ENCODE measurements at regions not wholly inside any gene's neighbourhood (a gene's known extent, or its start where the extent isn't known, plus 50 kb on each side); places are given as distances from the start of the nearest gene placed in this dataset.
"Not testable (repeated sequence)": the region's sequence is repeated elsewhere in the genome, so short reads cannot be mapped to it uniquely, and the experiment has no call there.

- DNase-seq = no peak
Observed at GRCh38 chr12:107373238-107373809, 280.0 kb upstream of the CRY1 start.

- no peak for DNase-seq
Observed at GRCh38 chr12:107374161-107374840, 281.0 kb upstream of the CRY1 start.

- no peak for DNase-seq
Observed at GRCh38 chr12:107375231-107375630, 281.9 kb upstream of the CRY1 start.

- no peak for DNase-seq
Observed at GRCh38 chr12:107377596-107378385, 284.4 kb upstream of the CRY1 start.

GRCh38 chr12:107378609-107379008 is 285.3 kb upstream of the CRY1 start:
- no peak for DNase-seq

- DNase-seq = not testable (repeated sequence)
Observed at GRCh38 chr12:107379142-107379851, 285.9 kb upstream of the CRY1 start.

- no peak for DNase-seq
Observed at GRCh38 chr12:107379852-107380567, 286.7 kb upstream of the CRY1 start.

- DNase-seq = no peak
Observed at GRCh38 chr12:107384645-107385044, 291.3 kb upstream of the CRY1 start.

GRCh38 chr12:107385509-107385908 is 292.2 kb upstream of the CRY1 start:
- no peak for DNase-seq

GRCh38 chr12:107386569-107386968 is 293.2 kb upstream of the CRY1 start:
- no peak for DNase-seq

- no peak for DNase-seq
Observed at GRCh38 chr12:107388263-107388662, 294.9 kb upstream of the CRY1 start.

- no peak for DNase-seq
Observed at GRCh38 chr12:107390414-107390813, 295.2 kb upstream of the PWP1 start.

- DNase-seq = no peak
Observed at GRCh38 chr12:107393043-107393717, 292.4 kb upstream of the PWP1 start.

- no peak for DNase-seq
Observed at GRCh38 chr12:107394693-107395092, 290.9 kb upstream of the PWP1 start.

- no peak for DNase-seq
Observed at GRCh38 chr12:107395817-107396216, 289.8 kb upstream of the PWP1 start.

GRCh38 chr12:107396991-107397390 is 288.6 kb upstream of the PWP1 start:
- no peak for DNase-seq

GRCh38 chr12:107397890-107398500 is 287.6 kb upstream of the PWP1 start:
- DNase-seq = no peak

- no peak for DNase-seq
Observed at GRCh38 chr12:107399046-107399445, 286.6 kb upstream of the PWP1 start.

GRCh38 chr12:107400686-107401447 is 284.7 kb upstream of the PWP1 start:
- no peak for DNase-seq
